G401.6 (cell line): ENCODE measurements at regions not wholly inside any gene's neighbourhood (a gene's known extent, or its start where the extent isn't known, plus 50 kb on each side); places are given as distances from the start of the nearest gene placed in this dataset.

Experiments used
- FAIRE-seq: peaks from 2 replicates; lab custom pipeline; 2012; peaks lifted over from hg19 to GRCh38; lab: Jason Lieb, UNC

DNA sequence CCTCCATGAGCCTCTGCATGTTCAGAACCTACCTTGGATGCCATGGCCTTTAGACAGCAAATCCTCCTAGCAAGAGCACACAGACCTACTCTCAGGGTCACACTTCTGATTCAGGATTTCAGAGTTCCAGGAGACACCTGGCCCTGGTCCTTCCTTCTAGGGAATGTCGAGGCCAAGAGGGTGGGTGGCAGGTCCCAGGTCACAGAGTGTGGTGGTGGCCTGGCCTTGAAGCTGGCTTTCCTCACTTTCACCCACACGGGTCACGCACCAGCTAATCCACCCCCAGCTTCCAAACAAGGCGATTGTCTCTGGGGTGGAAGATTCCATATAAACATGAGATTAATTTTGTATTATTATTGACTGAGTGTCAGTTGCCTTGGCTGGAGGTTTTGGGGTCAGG is 328.3 kb upstream of the RTL1 start:
- no peak for FAIRE-seq

DNA sequence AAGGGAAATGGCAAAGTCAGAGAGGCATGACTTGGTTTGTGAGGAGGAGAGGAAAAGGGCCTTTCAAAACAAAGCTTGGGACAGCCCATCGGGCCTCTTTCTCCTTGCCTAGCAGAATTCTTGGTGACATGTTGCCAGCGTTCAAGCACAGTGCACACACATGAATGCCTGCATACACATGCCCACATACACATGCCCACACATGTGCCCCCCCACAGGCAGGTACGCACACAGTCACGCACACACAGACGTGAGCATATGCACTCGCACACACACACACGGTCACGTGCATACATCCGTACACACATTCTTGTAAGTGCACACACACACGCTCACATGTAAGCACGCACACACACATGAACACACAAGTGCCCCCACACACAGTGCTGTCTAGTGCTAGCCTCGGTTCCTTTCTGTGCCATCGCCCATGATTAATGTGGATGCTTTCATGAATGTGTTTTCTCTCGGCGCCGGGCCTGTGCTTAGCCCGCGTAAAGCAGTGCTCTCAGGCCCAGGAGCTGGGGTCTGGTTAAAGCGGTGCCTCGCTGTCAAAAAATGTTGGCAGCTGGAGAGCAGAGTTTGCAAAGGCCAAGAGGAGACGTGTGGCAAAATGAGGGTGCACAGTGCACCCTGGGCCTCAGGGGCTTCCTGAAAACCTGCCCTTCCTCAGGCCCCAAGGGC is 328.8 kb upstream of the DIO3 start:
- no peak for FAIRE-seq

DNA sequence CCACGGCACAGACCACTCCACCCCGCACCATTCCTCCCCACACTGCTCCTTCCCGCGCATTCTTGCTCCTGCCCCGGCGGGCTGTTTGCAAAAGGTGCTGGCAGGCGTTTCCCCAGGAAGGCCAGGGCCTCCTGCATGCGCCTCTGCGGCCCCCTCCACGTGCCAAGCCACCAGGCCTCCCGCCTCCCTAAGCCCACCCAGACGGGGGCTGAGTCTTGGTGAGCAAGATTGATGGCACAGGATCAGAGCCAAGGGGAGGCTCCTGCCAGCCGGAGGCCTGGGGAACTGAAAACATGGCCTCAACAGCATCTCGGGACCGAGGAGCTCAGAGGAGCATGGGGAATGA is 328.3 kb upstream of the DIO3 start:
- FAIRE-seq: no peak

DNA sequence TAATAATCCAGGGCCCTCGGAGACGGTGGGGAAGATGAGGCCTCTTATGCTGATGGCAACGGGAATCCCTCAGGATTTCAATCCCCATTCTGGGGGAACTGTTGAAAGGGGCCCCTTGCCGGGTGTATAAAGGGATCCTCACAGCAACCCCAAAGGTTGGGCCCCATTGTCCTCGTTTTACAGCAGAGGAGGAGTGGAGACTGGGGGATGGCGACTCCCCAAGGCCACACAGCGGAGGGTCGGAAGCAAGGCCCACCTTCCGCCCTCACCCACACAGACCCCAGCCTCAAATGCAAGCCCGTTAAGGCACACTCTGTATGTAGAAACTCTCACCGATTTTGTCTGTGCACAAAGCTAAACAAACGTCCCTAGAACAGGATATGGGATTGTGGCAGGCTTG is 327.9 kb upstream of the DIO3 start:
- no peak for FAIRE-seq

DNA sequence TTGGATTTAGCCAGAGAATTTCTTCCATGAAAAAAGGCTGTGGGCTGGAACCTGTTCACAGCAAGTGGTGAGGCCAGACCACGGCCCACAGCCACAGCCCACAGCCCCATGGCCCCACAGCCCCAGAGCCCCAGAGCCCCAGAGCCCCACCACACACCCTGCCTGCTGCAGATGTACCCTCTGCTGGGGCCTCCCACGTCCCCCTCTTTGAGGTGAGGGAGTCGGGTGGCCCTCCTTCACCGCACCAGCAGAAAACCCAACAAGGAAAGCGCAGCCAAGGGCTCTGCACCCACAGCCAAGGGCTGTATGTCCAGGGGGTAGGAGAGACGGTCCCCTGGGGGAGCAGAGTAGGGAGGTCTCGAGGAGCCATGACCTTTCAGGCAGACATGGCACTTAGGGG is 327.5 kb upstream of the DIO3 start:
- no peak for FAIRE-seq

DNA sequence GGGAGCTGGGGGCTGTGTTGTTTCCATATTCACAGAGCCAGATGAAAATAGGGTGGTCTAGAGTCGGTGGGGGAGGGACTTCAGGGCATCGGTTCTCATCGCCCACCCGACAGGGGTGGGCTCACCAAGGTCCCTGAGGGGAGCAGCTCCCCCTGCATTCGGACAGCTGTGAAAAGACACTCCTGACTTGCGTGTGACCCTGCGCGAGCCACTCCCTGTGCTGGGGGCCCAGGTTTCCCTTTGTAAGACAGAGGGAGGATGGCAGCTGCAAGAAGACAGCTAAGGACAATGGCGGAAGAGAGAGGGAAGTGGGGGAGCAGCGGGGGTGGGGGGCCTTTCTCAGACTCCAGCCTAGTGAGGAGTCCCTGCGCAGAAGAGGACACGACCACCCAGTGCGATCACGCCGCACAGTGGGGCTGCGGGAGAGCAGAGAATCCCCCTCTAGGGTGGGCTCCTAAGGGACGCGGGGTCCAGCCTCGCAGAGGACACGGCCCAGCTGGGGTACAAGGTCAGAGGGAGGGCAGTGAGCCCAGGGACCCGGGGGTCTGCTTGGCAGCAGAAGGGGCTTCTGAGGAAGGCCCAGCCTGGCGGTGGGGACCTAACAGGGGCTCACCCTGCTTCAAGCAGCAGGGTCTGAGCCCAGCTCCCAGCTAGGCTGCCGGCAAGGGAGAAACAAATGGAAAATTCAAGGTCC is 326.9 kb upstream of the DIO3 start:
- FAIRE-seq: no peak

DNA sequence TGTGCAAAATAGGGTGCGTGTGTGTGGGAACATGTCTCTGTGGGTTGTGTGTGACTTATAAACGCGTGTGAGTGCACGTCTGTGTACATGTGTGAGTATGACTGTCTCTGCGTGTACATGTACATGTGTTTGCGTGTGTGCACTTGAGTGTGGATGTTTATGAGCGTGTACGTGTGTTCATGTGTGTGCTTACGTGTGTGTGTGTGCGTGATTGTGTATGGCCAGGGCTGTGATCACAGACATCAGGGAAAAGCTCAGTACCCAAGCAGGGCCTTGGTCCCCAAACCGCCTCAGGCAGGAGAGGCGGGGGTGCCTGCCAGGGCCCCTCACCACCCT is 326.3 kb upstream of the DIO3 start:
- FAIRE-seq: no peak

DNA sequence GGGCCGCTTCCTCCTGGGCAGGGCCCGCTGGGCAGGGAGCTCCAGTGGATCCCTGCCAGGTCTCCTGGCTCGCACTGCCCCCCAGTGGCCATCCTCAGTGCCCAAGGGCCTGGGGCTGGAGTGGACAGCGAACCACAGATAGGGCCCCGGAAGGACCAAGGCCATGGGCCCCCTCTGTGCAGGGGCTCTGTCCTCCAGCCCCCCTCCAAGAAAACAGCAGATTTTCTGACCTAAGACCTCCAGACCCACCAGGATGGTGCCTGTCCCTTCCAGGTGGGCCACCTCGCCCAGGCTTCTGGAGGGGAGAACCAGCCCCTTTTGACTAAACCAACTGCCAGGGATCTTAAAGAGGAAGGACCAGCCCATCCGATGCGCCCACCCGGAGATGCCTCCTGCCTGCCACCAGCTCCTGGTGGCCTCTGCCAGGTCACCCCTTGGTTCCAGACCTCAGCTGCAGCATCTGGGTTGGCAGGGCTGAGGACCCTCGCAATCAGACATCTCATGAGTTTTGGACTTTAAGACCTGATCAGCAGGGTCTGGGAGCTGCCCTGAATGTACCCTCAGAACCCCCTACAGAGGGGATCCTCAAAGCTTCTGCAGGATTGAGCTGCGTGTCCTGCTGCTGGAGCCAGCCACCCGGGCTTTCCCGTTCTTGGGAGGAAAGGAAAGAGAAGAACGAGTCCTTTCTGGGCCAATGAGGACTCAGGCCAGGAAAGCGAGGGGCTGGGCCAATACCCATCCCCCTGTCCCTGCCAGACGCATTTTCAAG is 325.8 kb upstream of the DIO3 start:
- FAIRE-seq: no peak

DNA sequence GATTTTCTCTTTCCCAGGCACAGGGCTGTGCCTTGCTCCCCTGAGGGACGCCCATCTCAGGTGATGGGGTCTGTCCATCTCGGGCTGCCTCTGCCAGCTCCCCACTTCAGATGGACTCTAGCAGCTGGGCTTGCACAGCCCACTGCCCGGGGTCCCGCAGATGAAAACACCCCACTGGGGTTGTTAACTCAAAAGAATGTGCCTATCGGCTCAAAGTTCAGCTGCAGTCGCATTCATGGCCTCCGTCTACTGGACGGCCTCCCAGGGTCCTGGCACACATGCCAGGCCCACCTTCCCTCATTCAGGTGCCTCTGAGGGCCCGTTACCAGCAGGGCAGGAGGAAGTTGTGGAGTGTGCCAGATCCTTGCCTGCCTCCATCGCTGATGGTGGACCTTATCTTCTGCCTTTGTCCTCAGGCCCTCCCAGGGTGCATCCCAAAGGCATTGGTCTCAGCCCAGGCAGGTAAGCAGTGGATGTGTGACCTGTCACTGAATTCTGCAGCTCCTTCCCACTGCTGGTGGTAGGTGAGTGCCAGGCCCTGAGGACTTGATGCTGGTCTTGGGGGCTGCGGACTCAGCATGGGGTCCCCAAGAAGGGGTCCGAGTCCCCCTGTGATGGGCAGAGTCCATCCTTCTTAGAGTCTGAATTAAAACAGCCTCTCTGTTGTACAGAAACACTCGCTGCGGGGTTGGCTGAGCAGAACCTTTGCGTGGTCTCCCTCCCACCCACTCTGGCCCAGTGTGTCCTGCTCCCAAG is 324.6 kb upstream of the DIO3 start:
- FAIRE-seq: no peak

DNA sequence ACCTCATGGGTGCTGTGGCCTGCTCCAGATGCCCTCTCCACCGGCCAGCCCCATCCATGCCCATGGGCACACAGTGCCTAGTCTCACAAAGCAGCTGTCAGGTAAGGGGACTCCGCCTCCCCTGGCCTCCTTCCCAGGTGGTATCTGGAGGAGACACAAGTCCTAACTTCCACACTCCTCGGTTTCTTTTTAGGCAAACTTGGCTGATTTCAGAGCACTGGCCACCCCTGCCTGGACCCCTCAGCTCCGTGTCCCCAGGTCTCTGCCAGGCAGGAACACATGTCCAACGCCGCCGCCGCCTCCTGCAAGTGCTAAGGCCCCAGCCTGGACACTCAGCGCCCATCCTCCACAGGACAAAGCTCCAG is 324.1 kb upstream of the DIO3 start:
- no peak for FAIRE-seq

DNA sequence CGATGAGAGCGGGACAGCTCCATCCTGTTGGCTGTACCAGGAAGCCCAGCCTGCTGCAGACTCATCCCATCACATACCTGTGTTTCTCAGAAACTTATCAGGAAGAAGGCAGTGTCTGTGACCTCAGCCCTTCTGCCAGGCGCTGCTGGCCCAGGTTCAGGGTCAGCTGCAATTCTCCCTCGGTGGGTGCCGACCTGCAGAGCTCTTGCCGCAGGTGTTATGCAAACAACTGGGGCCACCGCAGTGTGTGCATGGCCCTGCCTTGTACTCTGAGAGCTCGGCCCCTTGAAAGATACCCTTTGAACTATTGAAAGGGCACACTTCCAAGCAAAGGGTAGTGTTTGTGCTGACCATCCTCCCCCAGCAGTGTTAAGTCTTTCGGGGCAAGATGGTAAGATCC is 322.2 kb upstream of the DIO3 start:
- no peak for FAIRE-seq

DNA sequence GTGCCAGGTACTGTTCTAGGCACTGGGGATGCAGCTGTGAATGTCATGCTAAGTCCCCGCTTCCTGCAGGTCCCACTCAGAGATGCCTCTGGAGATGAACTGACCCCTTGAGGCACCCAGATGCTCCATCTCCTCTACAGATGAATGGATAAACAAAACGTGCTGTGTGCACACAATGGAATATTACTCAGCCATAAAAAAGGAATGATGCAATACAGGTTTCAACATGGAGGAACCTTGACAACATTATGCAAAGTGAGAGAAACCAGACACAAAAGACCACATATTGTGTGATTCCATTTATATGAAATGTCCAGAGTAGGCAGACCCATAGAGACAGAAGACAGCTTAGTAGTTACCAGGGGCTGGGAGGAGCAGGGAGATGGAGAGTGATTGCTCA is 320.1 kb upstream of the DIO3 start:
- FAIRE-seq: no peak

DNA sequence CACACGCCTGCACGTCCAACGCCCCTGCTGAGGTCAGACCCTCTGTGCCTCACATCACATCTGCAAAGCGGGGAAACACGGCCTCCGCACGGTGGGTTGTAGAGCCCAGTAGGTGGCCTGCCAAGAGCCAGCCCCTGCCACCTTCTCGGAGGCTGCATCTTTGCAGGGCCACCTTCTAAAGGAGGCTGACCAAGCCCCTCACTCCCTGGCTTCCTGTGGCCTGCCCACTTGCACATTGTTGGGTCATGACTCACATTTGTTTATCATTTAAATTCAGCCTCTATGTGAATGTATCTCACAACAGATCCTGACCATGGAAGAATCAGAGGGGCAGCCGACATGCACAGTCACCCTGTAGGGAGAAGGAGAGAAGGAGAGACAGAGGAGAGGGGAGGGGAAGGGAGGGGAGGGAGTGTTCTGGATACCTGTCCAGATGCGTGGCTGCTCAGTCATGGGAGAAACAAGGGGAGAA is 319.5 kb upstream of the DIO3 start:
- FAIRE-seq: no peak

DNA sequence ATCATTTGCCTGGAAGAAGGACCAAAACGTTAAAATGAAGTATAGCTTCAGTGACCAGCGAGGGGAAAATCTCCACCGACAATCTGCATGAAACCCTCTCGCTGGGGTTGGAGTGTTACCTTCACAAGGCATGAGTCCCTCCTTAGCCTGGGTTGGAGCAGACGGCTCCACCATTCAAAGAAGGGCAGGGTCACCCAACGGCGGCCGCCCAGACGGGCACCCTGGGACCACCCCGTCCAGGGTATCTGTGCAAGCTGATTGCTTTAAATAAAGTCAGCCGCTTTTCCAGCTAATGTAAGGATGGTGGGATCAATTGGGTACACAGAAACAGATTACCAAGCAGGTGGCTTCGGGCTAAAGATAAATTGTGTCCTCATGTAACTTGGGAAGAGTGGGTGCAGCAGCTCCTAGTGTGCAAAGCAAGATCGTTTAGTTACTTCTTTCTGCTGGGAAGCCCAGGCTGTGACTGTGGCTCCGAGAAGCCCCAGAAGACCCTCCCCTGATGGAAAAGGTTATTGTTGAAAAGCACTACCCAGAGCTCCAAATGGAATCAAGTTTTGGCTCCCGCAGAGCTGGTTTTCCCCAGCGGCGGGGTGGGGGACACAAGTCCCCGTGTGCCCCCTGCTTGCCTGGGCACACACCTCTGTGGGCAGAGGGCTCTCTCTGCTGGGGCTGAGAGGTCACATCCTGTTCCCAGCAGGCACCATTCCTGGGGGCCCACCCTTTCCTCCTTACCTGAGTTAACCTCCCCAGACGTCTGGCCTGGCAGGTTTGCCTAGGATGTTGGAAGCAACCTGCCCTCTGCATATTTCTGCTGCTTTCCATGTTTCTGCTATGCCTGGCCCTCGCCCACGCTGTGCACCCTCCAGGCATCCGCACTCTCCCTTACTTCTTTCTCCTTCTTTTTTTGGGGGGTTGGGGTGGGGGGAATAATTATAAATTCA is 318.6 kb upstream of the DIO3 start:
- no peak for FAIRE-seq

DNA sequence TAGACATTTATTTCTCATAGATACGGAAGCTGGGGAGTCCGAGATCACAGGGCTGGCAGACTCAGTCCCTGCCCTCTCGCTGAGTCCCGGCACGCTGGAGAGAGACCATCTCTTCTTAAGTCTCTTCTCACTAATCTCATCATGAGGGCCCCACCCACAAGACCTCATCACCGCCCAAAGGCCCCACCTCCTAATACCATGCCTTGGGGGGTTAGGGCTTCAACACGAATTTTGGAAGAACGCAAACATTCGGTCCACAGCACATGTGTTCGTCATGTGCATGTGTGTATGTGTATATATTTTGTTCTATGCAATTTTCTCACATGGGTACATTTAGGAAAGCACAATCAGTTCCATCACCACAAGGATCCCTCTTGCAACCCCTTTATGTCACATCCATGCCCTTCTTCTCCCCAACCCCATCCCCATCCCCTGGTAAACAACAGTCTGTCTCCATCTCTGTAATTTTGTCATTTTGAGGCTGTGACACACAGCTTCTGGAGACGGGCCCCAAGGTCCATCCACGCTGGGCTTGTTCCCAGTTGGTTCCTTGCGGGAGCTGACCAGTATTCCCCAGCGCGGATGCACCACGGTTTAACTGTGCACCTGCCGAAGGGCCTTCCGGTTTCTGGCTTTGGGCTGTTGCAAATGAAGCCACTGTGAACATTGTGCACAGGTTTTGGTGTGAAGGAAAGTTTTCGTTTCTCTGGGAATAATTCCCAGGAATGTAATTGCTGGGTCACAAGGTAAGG is 317.5 kb upstream of the DIO3 start:
- no peak for FAIRE-seq

DNA sequence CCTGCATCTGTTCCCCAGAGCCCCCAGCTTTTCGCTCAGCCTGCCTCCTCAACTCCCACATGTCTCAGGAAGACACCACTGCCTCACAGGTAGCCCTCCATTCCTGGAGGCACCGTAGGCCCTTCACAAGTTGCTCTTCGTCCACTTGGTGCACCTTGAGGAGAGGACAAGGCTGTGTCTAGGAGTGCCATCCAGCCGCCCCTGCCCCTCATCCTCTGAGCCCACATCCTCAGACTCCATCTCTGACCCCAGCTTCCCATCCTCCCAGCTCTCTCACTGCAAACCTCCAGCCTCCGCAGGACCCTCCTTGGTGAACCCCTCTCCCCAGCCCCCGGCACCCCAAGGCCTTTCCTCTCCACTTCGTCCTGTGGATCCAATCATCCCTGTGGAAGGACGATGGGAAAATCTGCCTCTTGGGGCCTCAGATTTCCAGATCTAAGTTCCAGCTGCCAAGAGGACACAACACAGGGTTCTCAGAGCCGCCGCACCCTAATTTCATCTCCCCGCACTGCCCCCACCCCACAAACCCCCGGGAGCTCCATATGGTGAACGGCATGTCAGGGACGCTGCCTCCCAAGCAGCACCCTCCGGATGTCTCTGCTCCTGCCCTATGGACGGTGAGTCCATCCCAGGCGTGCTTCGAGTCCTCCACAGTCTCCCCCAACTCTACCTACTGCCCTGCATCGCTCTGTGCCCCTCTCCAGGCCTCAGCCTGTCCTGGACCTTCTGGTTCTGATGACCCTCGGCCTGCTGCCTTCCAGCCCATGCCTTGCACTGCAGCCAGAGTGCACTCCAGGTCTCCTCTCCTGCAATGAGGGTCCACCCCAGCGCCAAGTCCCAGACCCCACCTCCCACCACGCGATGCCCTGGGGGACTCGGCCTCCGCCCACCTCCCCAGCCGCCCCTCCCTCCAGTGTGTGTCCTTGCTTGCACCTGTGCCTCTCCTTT is 314.1 kb upstream of the DIO3 start:
- FAIRE-seq: no peak

DNA sequence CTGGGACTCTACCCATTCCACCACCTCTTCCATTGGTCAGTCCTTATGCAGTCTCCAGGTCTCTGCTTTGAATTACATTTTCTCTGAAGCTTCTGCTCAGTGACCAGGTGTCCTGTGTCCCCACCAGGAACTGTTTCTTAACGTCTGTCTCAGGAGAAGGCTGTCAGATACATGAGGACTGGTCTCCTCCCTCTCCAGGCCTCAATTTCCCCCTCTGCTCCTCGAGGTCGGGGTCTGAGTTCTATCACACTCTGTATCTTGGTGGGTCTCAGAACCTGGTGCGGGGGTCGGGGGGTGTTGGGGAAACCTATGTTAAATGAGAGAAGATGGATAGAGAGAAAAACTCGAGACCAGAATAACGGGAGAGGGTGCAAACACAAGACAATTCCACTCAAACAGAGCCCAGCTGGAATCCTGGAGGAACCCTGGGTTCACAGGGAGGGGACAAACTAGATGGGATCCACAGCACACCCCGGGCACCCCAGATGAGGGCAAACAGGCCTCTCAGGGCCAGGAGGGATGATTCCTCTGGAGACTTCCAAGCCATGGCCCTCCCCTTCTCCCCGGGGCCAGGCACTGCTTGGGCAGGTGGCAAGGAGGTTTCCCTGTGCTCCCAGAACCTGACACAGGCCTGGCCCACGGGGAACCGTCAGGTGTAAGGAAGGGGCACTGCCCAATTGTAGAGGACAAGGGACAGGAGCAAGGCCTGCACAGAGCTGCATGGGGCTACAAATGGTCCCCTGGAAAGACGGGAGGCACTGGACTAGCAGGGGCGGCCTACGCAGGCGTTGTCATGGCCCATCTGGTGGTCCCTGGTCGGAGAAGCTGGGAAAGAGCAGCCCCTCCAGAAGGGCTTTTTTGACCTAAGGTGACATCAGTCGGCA is 313.2 kb upstream of the DIO3 start:
- FAIRE-seq: no peak

DNA sequence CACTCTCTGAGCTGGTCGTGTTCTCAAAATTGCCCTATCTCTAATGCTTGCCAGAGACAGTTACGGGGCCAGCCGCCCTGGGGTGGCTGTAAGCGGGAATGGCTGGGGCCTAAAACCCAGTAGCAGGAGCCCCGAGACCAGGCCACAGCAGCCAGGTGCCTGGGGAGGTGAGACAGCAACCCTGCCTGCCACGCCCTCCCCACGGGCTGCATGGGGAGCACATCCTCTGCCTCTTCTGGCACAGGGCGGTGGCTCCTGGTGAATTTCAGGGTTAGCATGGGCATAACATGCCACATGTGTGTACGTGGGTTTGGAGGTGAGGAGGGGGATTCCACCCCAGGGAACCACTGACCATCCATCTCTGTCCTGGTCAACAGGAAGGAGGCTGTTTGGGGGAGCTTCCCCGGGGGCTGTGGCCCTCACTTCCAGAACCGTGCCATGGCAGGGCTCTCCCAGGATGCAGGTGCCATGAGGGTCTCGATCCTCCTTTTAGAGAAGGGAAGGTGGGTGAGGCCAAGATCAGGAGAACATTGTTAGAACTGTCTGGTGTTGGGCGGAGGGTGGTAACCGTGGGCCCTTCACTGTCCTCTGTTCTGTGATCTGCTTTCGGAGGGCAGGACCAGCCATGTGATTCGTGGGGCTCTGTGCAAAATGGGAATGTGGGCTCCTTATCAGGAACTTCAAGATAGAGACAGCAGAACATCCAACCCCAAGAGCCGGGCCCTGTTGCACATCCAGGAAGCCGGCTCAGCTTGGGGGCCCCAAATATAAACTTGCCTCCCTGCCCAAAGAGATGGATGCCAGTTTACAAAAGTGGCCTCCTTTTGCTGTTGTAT is 312.2 kb upstream of the DIO3 start:
- FAIRE-seq: no peak
